ENCODE measurements at regions not wholly inside any gene's neighbourhood (a gene's known extent, or its start where the extent isn't known, plus 50 kb on each side); places are given as distances from the start of the nearest gene placed in this dataset.
"Not testable (repeated sequence)": the region's sequence is repeated elsewhere in the genome, so short reads cannot be mapped to it uniquely, and the experiment has no call there.

DNA sequence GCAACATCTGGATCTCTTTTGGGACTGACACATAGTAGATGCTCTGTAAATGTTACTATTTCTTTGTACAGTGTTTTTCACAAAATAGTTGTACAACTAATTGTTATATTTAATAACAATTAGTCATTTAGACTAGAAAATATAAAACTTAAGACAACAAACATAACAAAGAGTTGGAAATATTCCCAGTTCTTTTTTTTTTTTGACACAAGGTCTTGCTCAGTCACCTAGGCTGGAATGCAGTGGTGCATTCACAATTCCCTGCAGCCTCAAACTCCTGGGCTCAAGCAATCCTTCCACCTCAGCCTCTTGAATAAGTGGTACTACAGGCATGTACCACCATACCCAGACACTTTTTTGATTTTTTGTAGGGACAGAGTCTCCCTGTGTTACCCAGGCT, 105.8 kb downstream of the UTRN start:
- FAIRE-seq (no peak), DNase-seq (ENCODE audit: insufficient read length, low spot score) (no peak)

DNA sequence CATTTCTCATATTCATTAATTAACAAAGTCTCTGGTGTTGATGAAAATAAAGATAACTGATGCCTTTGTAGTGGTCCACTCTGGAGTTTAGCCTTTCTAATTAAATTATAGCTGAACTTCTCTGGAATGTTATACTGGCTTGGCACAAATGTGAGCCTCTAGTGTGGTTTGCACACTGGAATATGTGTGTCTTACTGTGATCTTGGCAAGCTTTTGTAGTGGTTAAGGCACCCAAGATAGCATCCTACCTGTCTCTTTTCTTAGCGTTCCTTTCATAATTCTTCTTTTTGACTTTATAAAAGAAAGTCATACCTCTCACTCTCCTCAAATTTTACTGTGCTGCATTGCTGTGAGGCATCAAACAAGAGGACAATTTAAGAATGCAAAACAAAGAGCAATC, 107.4 kb downstream of the UTRN start:
- FAIRE-seq (no peak), DNase-seq (ENCODE audit: insufficient read length, low spot score) (no peak)

DNA sequence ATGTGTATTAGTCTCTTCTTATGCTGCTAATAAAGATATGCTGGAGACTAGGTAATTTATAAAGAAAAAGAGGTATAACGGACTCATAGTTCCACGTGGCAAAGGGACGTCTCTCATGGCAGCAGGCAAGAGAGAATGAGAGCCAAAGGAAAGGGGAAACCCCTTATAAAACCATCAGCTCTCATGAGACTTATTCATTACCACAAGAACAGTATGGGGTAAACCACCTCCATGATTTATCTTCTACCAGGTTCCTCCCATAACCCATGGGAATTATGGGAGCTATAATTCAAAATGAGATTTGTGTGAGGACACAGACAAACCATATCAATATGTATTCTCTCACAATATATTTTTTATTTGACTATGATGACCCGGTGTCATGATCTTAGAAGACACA, 109.1 kb downstream of the UTRN start:
- DNase-seq (ENCODE audit: insufficient read length, low spot score) (no peak), FAIRE-seq (no peak)

DNA sequence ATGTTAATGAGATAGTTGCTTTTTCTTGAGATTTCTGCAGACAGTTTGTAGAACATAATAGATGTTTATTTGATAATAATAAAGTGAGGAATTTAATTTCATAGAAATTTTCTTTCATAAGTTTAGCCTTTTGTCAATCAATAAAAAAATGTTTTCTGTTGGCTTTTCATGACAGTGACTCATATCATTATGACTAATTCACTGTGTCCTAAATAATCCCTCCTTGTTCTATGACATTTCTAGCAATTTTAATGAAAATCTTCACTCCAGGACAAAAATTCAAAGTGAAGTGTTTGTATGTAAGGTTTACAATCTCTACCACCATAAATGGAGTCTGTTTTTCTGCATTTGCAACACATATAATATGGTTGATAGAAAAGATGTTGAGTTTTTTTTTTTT, 109.9 kb downstream of the UTRN start:
- FAIRE-seq (no peak), DNase-seq (ENCODE audit: insufficient read length, low spot score) (peak; percentile 31)

- FAIRE-seq (no peak), DNase-seq (ENCODE audit: insufficient read length, low spot score) (no peak)
Measured at GRCh38 chr6:144395826-144396225, 110.7 kb downstream of the UTRN start.

DNA sequence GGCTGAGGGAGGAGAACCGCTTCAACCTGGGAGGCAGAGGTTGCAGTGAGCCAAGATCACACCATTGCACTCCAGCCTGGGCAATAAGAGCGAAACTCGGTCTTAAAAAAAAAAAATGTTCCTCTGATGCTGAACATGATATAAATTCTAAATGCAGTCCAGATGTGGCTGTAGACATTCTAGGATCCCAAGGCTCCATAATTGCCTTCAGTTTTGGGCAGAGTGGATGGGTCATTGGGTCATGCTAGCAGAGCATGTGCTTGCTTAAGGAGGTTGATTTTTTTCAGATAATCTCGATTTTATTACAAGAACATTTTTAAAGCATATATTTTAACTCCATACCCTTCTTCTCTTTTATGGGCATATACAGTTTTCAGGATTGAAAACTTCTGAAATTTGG, 112.0 kb downstream of the UTRN start:
- FAIRE-seq (no peak), DNase-seq (ENCODE audit: insufficient read length, low spot score) (no peak)

- DNase-seq (ENCODE audit: insufficient read length, low spot score) (no peak), FAIRE-seq (no peak)
Measured at GRCh38 chr6:144400321-144400720, 115.2 kb downstream of the UTRN start.

GRCh38 chr6:144401736-144402733, 116.9 kb downstream of the UTRN start:
- FAIRE-seq = no peak
- no peak for DNase-seq (ENCODE audit: insufficient read length, low spot score)

GRCh38 chr6:144402750-144403149, 117.6 kb downstream of the UTRN start:
- DNase-seq (ENCODE audit: insufficient read length, low spot score) (no peak), FAIRE-seq (no peak)

DNA sequence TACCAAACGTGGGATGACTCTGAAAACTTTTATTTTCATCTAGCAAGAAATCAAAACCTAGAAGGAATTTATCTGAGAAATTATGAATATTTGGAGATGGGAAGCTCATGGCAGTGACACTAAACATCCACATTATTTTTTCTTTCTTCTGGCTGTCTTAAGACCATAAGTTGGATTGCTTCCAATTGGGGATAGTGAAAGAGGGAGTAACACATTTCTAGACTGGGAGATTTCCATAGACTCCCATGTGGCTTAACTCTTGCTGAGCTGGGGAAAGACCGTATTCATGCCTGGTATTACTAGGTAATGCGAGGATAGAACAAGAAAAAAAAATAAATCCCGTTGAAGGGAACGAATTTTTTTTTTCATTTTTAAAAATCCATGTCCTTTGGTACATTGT, 120.0 kb downstream of the UTRN start:
- no peak for FAIRE-seq
- DNase-seq (ENCODE audit: insufficient read length, low spot score) = no peak

DNA sequence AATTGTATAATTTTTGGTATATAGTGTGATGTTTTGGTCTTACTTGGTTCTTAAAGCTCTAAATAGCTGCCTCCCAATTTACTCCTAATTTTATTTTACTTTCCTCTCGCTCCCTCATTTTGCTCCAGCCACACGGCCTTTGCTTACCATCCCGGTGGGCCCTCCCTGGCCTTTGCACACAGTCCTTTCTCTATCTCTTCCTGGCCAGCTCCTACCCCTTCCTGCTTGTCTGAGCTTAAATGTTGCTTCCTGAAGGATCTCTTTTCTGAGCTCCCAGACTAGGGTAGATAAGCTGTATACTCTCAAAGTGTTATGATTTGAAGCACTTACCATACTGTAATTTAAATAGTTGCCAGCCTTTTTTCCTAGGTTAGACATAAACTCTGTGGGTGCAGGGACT, 121.7 kb downstream of the UTRN start:
- no peak for DNase-seq (ENCODE audit: insufficient read length, low spot score)
- FAIRE-seq = no peak

DNA sequence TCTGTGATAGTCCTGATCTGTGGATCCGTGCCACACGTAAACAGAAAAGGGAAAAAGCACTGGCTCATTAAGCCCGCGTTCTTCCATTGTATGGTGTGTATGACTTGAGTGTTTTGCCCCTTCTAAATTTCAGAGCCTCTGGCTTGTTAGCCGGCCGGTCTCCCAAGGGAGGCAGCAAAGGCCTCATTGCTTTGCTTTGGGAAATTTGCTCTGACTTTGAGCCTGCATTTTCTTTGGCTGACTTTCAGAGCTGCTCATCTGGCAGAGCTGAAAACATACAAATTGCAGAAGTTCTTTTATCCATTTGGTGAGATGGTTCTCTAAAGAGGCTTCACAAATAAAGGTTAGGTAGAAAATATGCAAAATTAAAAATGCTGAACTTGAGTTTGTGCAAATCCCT, 123.0 kb downstream of the UTRN start:
- DNase-seq (ENCODE audit: insufficient read length, low spot score) = no peak
- FAIRE-seq = no peak

DNA sequence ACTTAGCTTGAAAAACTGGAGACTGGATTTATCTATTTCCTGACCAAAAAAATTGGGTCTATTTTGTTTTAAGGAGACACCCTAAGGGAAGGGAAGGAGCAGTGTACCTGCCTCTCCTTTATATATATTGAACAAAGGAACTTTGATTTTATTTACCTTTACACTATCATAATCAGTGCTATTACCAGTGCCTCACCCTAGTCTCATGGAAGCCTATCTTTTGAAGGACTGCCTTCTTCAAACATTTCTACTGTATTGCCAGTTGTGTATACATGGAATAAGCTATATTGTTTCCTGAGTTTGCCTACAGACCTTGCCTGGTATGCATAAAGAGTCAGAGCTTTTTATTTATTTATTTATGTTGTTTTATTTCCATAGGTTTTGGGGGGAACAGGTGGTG, 124.9 kb downstream of the UTRN start:
- FAIRE-seq = no peak

GRCh38 chr6:144410574-144410973, 125.4 kb downstream of the UTRN start:
- not testable (repeated sequence) for DNase-seq (ENCODE audit: insufficient read length, low spot score); FAIRE-seq

More for the DNA sequence above, 124.9 kb downstream of the UTRN start:
- DNase-seq (ENCODE audit: insufficient read length, low spot score) = no peak

GRCh38 chr6:144411531-144412165, 126.5 kb downstream of the UTRN start:
- DNase-seq (ENCODE audit: insufficient read length, low spot score) (no peak), FAIRE-seq (no peak)

- FAIRE-seq = no peak
- no peak for DNase-seq (ENCODE audit: insufficient read length, low spot score)
Measured at GRCh38 chr6:144413418-144413817, 128.3 kb downstream of the UTRN start.

GRCh38 chr6:144415014-144415413, 129.9 kb downstream of the UTRN start:
- peak; percentile 22 for DNase-seq (ENCODE audit: insufficient read length, low spot score)
- FAIRE-seq = peak; percentile 82

- peak; percentile 51 for FAIRE-seq
- DNase-seq (ENCODE audit: insufficient read length, low spot score) = no peak
Measured at GRCh38 chr6:144415835-144416237, 130.7 kb downstream of the UTRN start.

GRCh38 chr6:144416244-144416643, 131.1 kb downstream of the UTRN start:
- no peak for FAIRE-seq
- no peak for DNase-seq (ENCODE audit: insufficient read length, low spot score)

GRCh38 chr6:144416773-144417172, 131.6 kb downstream of the UTRN start:
- no peak for FAIRE-seq
- no peak for DNase-seq (ENCODE audit: insufficient read length, low spot score)

- FAIRE-seq = no peak
- DNase-seq (ENCODE audit: insufficient read length, low spot score) = no peak
Measured at GRCh38 chr6:144417681-144418080, 132.5 kb downstream of the UTRN start.

- FAIRE-seq (no peak), DNase-seq (ENCODE audit: insufficient read length, low spot score) (no peak)
Measured at GRCh38 chr6:144418959-144419545, 133.9 kb downstream of the UTRN start.

All from HTR-8/SVneo (cell line).